ENCODE measurements at regions not wholly inside any gene's neighbourhood (a gene's known extent, or its start where the extent isn't known, plus 50 kb on each side); places are given as distances from the start of the nearest gene placed in this dataset.

GRCh38 chr3:152709659-152710058 lies 125.3 kb upstream of the P2RY1 start:
- TF ChIP-seq SUZ12 (IDR thresholded peaks at IDR 0.05) (no peak), PKNOX1 (IDR thresholded peaks at IDR 0.05) (no peak), SP1 (IDR thresholded peaks at IDR 0.05) (no peak), FOXK2 (IDR thresholded peaks at IDR 0.05) (no peak), ELF4 (IDR thresholded peaks at IDR 0.05) (no peak), LEF1 (IDR thresholded peaks at IDR 0.05; ENCODE audit: borderline replicate concordance) (no peak), BHLHE40 (IDR thresholded peaks at IDR 0.05; ENCODE audit: borderline replicate concordance) (no peak)
